GM18907 (cell line): ENCODE measurements at regions not wholly inside any gene's neighbourhood (a gene's known extent, or its start where the extent isn't known, plus 50 kb on each side); places are given as distances from the start of the nearest gene placed in this dataset.
"Not testable (repeated sequence)": the region's sequence is repeated elsewhere in the genome, so short reads cannot be mapped to it uniquely, and the experiment has no call there.

Experiments
- ATAC-seq: cut with Tn5 transposase; IDR thresholded peaks from one replicate; pipeline ENCODE4 v1.9.1; 2021; ENCODE audit warnings: mild to moderate bottlenecking, moderate library complexity; ENCODE audit not compliant: unreplicated experiment

- ATAC-seq, result no peak
Observed at GRCh38 chr9:129459547-129460322, 161.2 kb downstream of the C9orf50 start.

GRCh38 chr9:129458663-129459546 is 162.0 kb downstream of the C9orf50 start:
- peak; percentile 16 for ATAC-seq

GRCh38 chr9:129458155-129458661 is 162.7 kb downstream of the C9orf50 start:
- ATAC-seq, result peak; percentile 54

GRCh38 chr9:129457325-129457779 is 163.5 kb downstream of the C9orf50 start:
- ATAC-seq, result no peak

GRCh38 chr9:129456549-129457324 is 164.2 kb downstream of the C9orf50 start:
- no peak for ATAC-seq

- no peak for ATAC-seq
Observed at GRCh38 chr9:129455151-129455995, 165.5 kb downstream of the C9orf50 start.

- no peak for ATAC-seq
Observed at GRCh38 chr9:129454467-129455067, 166.3 kb downstream of the C9orf50 start.

- no peak for ATAC-seq
Observed at GRCh38 chr9:129453734-129454133, 167.2 kb downstream of the C9orf50 start.

- no peak for ATAC-seq
Observed at GRCh38 chr9:129451669-129452068, 169.2 kb downstream of the C9orf50 start.

GRCh38 chr9:129451089-129451656 is 169.7 kb downstream of the C9orf50 start:
- no peak for ATAC-seq

- no peak for ATAC-seq
Observed at GRCh38 chr9:129449066-129449465, 171.8 kb downstream of the C9orf50 start.

GRCh38 chr9:129446828-129447550 is 173.9 kb downstream of the C9orf50 start:
- ATAC-seq, result no peak

GRCh38 chr9:129445794-129446306 is 175.1 kb downstream of the C9orf50 start:
- no peak for ATAC-seq

- ATAC-seq, result not testable (repeated sequence)
Observed at GRCh38 chr9:129443515-129444164, 177.3 kb downstream of the C9orf50 start.

GRCh38 chr9:129442803-129443511 is 177.9 kb downstream of the C9orf50 start:
- no peak for ATAC-seq

- ATAC-seq, result no peak
Observed at GRCh38 chr9:129441852-129442251, 179.0 kb downstream of the C9orf50 start.
